ENCODE measurements at regions not wholly inside any gene's neighbourhood (a gene's known extent, or its start where the extent isn't known, plus 50 kb on each side); places are given as distances from the start of the nearest gene placed in this dataset.

GRCh38 chr3:116837483-116837882 is 127.9 kb downstream of the TUSC7 start:
- Histone ChIP-seq H3K4me1 (ENCODE audit: control insufficient read depth, insufficient read depth, low read length) (peaks cover 17% of the 10 kb centered on the region), H3K9me3 (ENCODE audit: control insufficient read depth, low read length) (no peaks in the 10 kb centered on the region), H3K27me3 (ENCODE audit: control insufficient read depth, insufficient read depth, low read length, poor library complexity, severe bottlenecking) (no peaks in the 10 kb centered on the region), H3K36me3 (ENCODE audit: control insufficient read depth, insufficient read depth, low read length) (no peaks in the 10 kb centered on the region), H3K9ac (ENCODE audit: extremely low read depth, low read length, poor library complexity, severe bottlenecking) (no peak overlapping the region), H3K27ac (ENCODE audit: low read depth, low read length) (no peak overlapping the region), H3K4me3 (ENCODE audit: low read length) (no peak overlapping the region)
- Mint-ChIP-seq H3K27ac (no peak overlapping the region), H3K4me3 (no peak overlapping the region), H3K27me3 (ENCODE audit: insufficient read depth) (no peaks in the 10 kb centered on the region), H3K36me3 (ENCODE audit: low read depth) (no peaks in the 10 kb centered on the region), H3K9me3 (no peaks in the 10 kb centered on the region), H3K4me1 (peaks cover 27% of the 10 kb centered on the region)
- no peak for DNase-seq
- TF ChIP-seq CTCF (conservative IDR thresholded peaks at IDR 0.05), result no peak
- 82 to 83% methylated on average over 1 to 3 of the region's 3 CpGs for WGBS, 2 experiments (ENCODE audit: insufficient coverage in 1 of 2, insufficient read length in 1 of 2)

DNA sequence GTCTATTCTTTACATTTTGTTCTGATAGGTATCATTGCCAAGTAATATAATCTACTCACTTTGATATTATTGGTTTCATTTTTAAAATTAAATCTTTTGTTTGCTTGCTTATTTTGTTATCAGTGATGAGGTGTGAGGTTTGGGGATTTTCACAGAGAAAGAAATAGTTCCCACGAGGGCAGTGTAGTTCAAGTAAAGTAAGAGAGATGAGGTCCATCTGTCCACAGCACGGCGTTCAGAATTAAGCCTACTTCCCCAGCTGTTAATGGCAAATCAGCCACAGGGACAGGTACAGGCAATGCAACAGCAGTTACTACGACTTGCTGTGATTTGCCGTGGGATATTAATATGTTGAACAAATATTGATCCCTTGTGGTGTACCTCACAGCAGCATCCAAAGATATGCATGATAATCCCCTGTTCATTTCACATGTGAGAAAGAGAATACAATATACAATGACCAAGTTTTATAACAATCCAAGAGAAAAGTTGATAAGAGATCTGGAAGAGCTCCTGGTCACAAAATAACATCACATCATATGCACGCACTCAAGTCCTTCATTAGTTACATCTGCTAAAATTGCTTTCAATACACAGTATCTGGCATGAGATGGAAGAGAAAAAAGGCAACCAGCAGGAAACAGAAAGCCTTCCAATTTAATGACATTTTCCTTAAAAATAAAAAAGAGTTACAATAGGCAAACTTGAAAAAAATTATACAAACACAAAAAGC is 131.6 kb downstream of the TUSC7 start:
- Histone ChIP-seq H3K27me3 (ENCODE audit: control insufficient read depth, insufficient read depth, low read length, poor library complexity, severe bottlenecking) (no peaks in the 10 kb centered on the region), H3K9ac (ENCODE audit: extremely low read depth, low read length, poor library complexity, severe bottlenecking) (no peak overlapping the region), H3K9me3 (ENCODE audit: control insufficient read depth, low read length) (no peaks in the 10 kb centered on the region), H3K4me1 (ENCODE audit: control insufficient read depth, insufficient read depth, low read length) (peaks cover 22% of the 10 kb centered on the region), H3K27ac (ENCODE audit: low read depth, low read length) (no peak overlapping the region), H3K4me3 (ENCODE audit: low read length) (peak overlapping the region; percentile 30), H3K36me3 (ENCODE audit: control insufficient read depth, insufficient read depth, low read length) (no peaks in the 10 kb centered on the region)
- Mint-ChIP-seq H3K36me3 (ENCODE audit: low read depth) (no peaks in the 10 kb centered on the region), H3K27me3 (ENCODE audit: insufficient read depth) (peaks cover 2% of the 10 kb centered on the region), H3K9me3 (no peaks in the 10 kb centered on the region), H3K27ac (no peak overlapping the region), H3K4me1 (peaks cover 39% of the 10 kb centered on the region), H3K4me3 (no peak overlapping the region)
- TF ChIP-seq CTCF (conservative IDR thresholded peaks at IDR 0.05), result no peak
- DNase-seq, result no peak
- WGBS, 2 experiments (ENCODE audit: insufficient coverage in 1 of 2, insufficient read length in 1 of 2), result 87 to 90% methylated on average over 3 to 6 of the region's 6 CpGs

DNA sequence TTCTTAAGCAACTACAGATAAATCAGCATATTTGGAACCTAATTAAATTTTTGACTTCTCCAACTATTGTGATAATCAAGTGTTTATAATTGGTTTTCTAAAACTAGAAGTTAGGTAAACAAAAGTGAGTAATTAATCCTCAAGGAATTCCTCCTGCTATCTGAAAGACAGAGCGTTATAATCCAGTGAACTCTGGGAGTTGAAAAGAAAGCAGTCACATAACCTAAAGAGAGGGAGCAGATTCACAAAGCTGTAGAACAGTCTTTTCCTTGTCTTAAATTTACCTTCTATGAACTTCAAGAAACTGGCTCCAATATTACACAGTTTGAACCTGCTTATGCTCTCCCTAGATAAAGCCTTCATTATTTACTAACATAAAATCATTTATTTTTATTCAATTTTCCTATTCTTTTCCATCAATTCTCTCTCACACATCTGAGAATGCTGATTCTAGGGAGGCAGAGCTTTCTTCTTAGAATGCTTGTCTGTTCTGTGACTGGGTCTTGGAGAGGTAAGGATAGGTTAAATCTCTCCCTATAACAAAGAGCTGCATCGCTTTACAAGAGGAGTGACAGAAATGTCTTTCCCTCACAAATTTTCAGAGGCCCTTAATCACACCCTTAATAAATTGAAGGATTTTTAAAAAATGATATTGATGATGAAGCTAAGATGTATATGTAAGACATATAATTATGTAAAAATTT is 132.8 kb downstream of the TUSC7 start:
- peaks cover 4% of the 10 kb centered on the region for H3K9me3 Mint-ChIP-seq
- 63 to 80% methylated on average over 1 of the region's 2 CpGs for WGBS, 2 experiments (ENCODE audit: insufficient coverage in 1 of 2, insufficient read length in 1 of 2)
- DNase-seq, result no peak
- H3K27me3 ChIP-seq (ENCODE audit: control insufficient read depth, insufficient read depth, low read length, poor library complexity, severe bottlenecking), result no peaks in the 10 kb centered on the region
- H3K4me3 Mint-ChIP-seq, result no peak overlapping the region
- H3K36me3 ChIP-seq (ENCODE audit: control insufficient read depth, insufficient read depth, low read length), result no peaks in the 10 kb centered on the region
- H3K27ac ChIP-seq (ENCODE audit: low read depth, low read length), result peak overlapping the region; percentile 21
- no peaks in the 10 kb centered on the region for H3K9me3 ChIP-seq (ENCODE audit: control insufficient read depth, low read length)
- peaks cover 3% of the 10 kb centered on the region for H3K36me3 Mint-ChIP-seq (ENCODE audit: low read depth)
- H3K4me1 ChIP-seq (ENCODE audit: control insufficient read depth, insufficient read depth, low read length), result peaks cover 22% of the 10 kb centered on the region
- H3K9ac ChIP-seq (ENCODE audit: extremely low read depth, low read length, poor library complexity, severe bottlenecking), result no peak overlapping the region
- no peak overlapping the region for H3K4me3 ChIP-seq (ENCODE audit: low read length)
- peaks cover 42% of the 10 kb centered on the region for H3K4me1 Mint-ChIP-seq
- peak overlapping the region; percentile 24 for H3K27ac Mint-ChIP-seq
- peaks cover 2% of the 10 kb centered on the region for H3K27me3 Mint-ChIP-seq (ENCODE audit: insufficient read depth)
- no peak for TF ChIP-seq CTCF (conservative IDR thresholded peaks at IDR 0.05)

All from endodermal cell (in vitro differentiated cells).